ENCODE measurements at regions not wholly inside any gene's neighbourhood (a gene's known extent, or its start where the extent isn't known, plus 50 kb on each side); places are given as distances from the start of the nearest gene placed in this dataset.

- DNase-seq (ENCODE audit: low read depth): no peak
These were observed 141.3 kb upstream of the NALF2 start for GRCh38 chrX:69362856-69363255.

- no peak for DNase-seq (ENCODE audit: low read depth)
These were observed 141.8 kb upstream of the NALF2 start for GRCh38 chrX:69362354-69362753.

- no peak for DNase-seq (ENCODE audit: low read depth)
These were observed 142.7 kb upstream of the NALF2 start for GRCh38 chrX:69361311-69361845.

GRCh38 chrX:69357317-69357716 is 146.8 kb upstream of the NALF2 start:
- no peak for DNase-seq (ENCODE audit: low read depth)

- no peak for DNase-seq (ENCODE audit: low read depth)
These were observed 159.6 kb upstream of the PJA1 start for GRCh38 chrX:69324851-69325250.

GRCh38 chrX:69323786-69324720 is 158.8 kb upstream of the PJA1 start:
- no peak for DNase-seq (ENCODE audit: low read depth)

GRCh38 chrX:69321789-69322188 is 156.5 kb upstream of the PJA1 start:
- no peak for DNase-seq (ENCODE audit: low read depth)

- no peak for DNase-seq (ENCODE audit: low read depth)
These were observed 155.9 kb upstream of the PJA1 start for GRCh38 chrX:69321006-69321655.

GRCh38 chrX:69320116-69320515 is 154.9 kb upstream of the PJA1 start:
- no peak for DNase-seq (ENCODE audit: low read depth)

- no peak for DNase-seq (ENCODE audit: low read depth)
These were observed 154.1 kb upstream of the PJA1 start for GRCh38 chrX:69319376-69319775.

GRCh38 chrX:69318651-69319340 is 153.5 kb upstream of the PJA1 start:
- DNase-seq (ENCODE audit: low read depth): no peak

GRCh38 chrX:69317721-69318120 is 152.5 kb upstream of the PJA1 start:
- DNase-seq (ENCODE audit: low read depth): no peak

- DNase-seq (ENCODE audit: low read depth): no peak
These were observed 149.4 kb upstream of the PJA1 start for GRCh38 chrX:69314436-69315348.

GRCh38 chrX:69313617-69314290 is 148.5 kb upstream of the PJA1 start:
- DNase-seq (ENCODE audit: low read depth): no peak

GRCh38 chrX:69311936-69312670 is 146.8 kb upstream of the PJA1 start:
- no peak for DNase-seq (ENCODE audit: low read depth)

- no peak for DNase-seq (ENCODE audit: low read depth)
These were observed 144.0 kb upstream of the PJA1 start for GRCh38 chrX:69309074-69309792.

- DNase-seq (ENCODE audit: low read depth): no peak
These were observed 142.5 kb upstream of the PJA1 start for GRCh38 chrX:69307756-69308155.

GRCh38 chrX:69307029-69307428 is 141.8 kb upstream of the PJA1 start:
- no peak for DNase-seq (ENCODE audit: low read depth)

- no peak for DNase-seq (ENCODE audit: low read depth)
These were observed 140.8 kb upstream of the PJA1 start for GRCh38 chrX:69306063-69306404.
